Skeletal muscle tissue (tissue), 3 donors: ENCODE measurements at regions not wholly inside any gene's neighbourhood (a gene's known extent, or its start where the extent isn't known, plus 50 kb on each side); places are given as distances from the start of the nearest gene placed in this dataset.

Experiments used
- H3K27ac ChIP-seq: one replicate; pipeline ENCODE4 v1.7.0; 2013; ENCODE audit warnings: mild to moderate bottlenecking, low read depth, low read length, inconsistent platforms
- H3K27me3 ChIP-seq, 3 donors: one replicate each; pipeline ENCODE4 v1.7.0; 2013; ENCODE audit warnings: low read length in 3 of 3; ENCODE audit not compliant: control insufficient read depth in 3 of 3, insufficient read depth in 3 of 3
- H3K36me3 ChIP-seq, 3 donors: one replicate each; pipeline ENCODE4 v1.7.0; 2013; ENCODE audit warnings: low read length in 3 of 3; ENCODE audit not compliant: control insufficient read depth in 3 of 3, insufficient read depth in 3 of 3
- H3K4me1 ChIP-seq, 3 donors: one replicate each; pipeline ENCODE4 v1.7.0; 2013; ENCODE audit warnings: low read length in 3 of 3, mild to moderate bottlenecking in 3 of 3; ENCODE audit not compliant: control insufficient read depth in 3 of 3, insufficient read depth in 3 of 3
- H3K4me3 ChIP-seq, 3 donors: one replicate each; pipeline ENCODE4 v1.7.0; 2013; ENCODE audit warnings: low read length in 3 of 3
- H3K9ac ChIP-seq, 3 donors: one replicate each; pipeline ENCODE4 v1.7.0; 2013; ENCODE audit warnings: low read length in 3 of 3, mild to moderate bottlenecking in 3 of 3, moderate library complexity in 2 of 3, low read depth in 1 of 3
- H3K9me3 ChIP-seq, 3 donors: one replicate each; pipeline ENCODE4 v1.7.0; 2013; ENCODE audit warnings: low read length in 3 of 3; ENCODE audit not compliant: control insufficient read depth in 3 of 3
- donor health status: Osteomylitis.

DNA sequence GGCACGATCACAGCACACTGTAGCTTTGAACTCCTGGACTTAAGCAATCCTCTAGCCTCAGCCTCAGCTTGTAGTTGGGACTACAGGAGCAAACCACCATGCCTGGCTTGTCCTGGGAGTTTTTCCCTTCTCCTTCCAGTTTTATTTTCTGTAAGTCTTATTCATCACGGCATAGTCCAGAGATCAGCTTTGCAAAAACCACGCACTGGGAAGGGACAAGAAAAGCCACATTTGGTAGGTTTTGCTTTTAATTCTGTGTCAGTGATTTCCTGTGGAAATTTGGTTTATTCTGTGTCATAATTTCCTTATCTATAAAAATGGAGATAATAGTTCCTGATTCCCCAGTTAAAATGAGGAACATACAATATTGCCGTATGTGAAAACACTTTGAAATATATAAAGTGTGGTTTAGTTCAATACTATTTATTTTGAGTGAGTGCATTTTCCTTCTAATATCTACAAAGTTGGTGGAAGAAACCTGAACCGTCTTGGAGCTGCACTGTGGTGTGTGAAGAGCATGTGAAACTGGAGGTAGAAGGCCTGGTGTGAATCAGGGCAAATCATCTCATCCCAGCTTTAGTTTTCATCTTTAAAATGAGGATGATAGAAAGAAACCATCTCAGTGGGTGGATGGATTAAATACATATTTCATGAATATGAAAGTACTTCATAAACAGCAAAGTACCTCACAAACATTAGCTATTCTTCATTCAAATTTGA lies 92.8 kb upstream of the ELL2 start:
- Histone ChIP-seq H3K27ac (no peak overlapping the region), H3K27me3 (no peaks in the 10 kb centered on the region), H3K9me3 (no peaks in the 10 kb centered on the region), H3K36me3 (no peaks in the 10 kb centered on the region), H3K4me3 (no peak overlapping the region), H3K9ac (no peak overlapping the region), H3K4me1 (peaks cover 0 to 5% (median 0%) of the 10 kb centered on the region in 3 donors)

DNA sequence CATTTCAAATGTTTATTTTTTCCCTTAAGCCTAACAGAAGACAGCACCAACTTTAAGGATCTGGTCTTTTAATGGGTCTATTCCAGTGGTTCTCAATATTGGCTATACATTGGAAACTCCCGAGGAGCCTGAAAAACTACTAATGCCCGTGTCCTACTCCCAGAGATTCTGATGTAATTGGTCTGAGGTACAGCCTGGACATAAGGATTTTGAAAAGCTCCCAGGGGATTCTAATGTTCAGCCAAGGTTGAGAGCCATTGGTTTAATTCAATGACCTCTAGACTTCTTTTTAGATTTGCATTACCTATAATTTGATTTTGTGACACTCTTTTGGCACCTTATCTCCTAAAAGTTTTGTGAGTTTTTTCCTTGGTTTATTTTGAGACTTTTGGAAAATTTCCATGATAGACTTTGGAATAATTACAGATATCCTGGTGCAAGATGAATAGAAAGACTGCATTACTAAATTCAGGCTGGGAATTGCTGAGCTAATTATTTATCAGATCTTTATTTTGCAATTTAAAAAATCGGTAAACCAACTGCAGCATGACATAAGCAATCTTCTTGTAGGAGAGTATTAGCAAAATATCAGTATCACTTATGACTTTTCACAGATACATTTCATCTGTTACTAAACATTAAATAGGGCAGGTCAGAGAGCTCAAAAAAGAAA lies 91.5 kb upstream of the ELL2 start:
- H3K36me3 ChIP-seq: no peaks in the 10 kb centered on the region
- no peaks in the 10 kb centered on the region for H3K27me3 ChIP-seq
- no peak overlapping the region for H3K27ac ChIP-seq

DNA sequence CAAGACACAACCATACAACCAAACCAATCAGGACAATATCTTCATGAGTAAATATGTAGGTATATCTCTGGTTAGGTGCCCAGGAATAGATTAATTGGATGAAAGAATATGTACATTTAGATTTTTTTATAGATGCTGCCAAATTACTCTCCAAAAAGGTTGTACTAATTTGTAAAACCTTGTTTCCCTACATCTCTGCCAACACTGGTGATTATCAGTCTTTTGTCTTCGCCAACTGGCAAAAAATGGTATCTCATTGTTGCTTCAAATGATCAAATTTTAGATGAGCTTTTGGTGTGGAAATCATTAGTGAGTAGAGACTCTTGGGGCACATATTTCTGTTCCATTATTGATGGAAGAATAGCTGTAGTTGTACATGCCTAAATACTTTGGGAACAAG lies 90.7 kb upstream of the ELL2 start:
- no peak overlapping the region for H3K4me3 ChIP-seq
- no peaks in the 10 kb centered on the region for H3K36me3 ChIP-seq
- no peak overlapping the region for H3K27ac ChIP-seq
- H3K9me3 ChIP-seq: no peaks in the 10 kb centered on the region
- H3K4me1 ChIP-seq: peaks cover 0 to 7% (median 0%) of the 10 kb centered on the region in 3 donors
- no peaks in the 10 kb centered on the region for H3K27me3 ChIP-seq
- H3K9ac ChIP-seq: no peak overlapping the region

More for the DNA sequence above, 91.5 kb upstream of the ELL2 start:
- Histone ChIP-seq H3K4me1 (peaks cover 0 to 7% (median 0%) of the 10 kb centered on the region in 3 donors), H3K9ac (no peak overlapping the region), H3K4me3 (no peak overlapping the region), H3K9me3 (no peaks in the 10 kb centered on the region)

DNA sequence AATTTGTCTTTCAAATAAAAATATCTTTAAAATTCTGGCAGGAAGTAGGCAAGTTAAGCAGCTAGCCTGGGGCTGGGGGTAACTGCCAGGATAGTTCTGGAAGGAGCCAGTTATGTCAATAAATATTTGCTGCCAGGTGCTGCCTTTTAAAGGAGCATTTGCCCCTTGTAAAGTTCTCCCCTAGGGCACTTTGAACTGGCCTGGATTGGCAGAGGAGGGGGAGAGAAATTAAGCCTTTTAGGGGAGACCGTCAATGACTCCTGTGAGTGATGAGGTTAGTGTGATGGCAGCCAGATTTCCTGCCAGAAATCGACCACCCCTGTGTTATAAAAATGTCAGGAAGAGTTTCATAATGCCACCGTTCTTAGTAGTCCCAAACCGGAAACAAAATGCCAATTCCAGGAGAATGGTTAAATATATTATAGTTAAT lies 89.8 kb upstream of the ELL2 start:
- Histone ChIP-seq H3K9ac (no peak overlapping the region), H3K27me3 (no peaks in the 10 kb centered on the region), H3K9me3 (no peaks in the 10 kb centered on the region), H3K27ac (no peak overlapping the region), H3K4me3 (no peak overlapping the region), H3K4me1 (peaks cover 0 to 7% (median 0%) of the 10 kb centered on the region in 3 donors), H3K36me3 (no peaks in the 10 kb centered on the region)

DNA sequence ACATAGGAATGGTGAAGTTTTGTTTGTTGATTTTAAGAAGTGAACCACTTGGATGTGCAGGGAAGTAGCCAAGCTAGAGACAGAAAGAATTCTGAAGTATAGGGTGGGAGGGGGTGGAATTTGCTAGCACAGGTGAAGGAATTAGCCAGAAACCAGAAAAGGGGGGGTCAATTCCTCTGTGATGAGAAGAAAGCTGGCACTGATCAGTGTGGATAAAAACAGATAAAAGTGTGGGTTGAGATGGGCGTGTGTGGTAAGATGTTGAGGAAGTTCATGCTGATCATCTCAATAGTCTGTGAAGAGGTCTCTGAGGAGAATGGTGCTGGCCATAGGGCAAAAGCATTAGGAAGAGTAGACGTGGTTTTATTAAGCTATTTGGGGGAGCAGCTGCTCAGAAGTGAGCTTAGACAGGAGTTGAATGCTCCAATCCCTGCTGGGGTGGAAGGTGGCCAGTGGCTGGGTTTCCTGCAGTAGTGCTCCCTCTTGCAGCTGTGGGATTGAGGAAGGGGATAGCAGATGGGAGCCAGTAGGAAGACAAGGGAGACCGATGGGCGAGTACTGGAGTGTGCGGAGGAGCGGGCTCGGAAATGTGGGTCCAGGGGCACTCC lies 88.7 kb upstream of the ELL2 start:
- Histone ChIP-seq H3K27ac (no peak overlapping the region), H3K36me3 (no peaks in the 10 kb centered on the region), H3K4me1 (peaks cover 0 to 7% (median 0%) of the 10 kb centered on the region in 3 donors), H3K27me3 (no peaks in the 10 kb centered on the region), H3K4me3 (no peak overlapping the region), H3K9me3 (no peaks in the 10 kb centered on the region), H3K9ac (no peak overlapping the region)

DNA sequence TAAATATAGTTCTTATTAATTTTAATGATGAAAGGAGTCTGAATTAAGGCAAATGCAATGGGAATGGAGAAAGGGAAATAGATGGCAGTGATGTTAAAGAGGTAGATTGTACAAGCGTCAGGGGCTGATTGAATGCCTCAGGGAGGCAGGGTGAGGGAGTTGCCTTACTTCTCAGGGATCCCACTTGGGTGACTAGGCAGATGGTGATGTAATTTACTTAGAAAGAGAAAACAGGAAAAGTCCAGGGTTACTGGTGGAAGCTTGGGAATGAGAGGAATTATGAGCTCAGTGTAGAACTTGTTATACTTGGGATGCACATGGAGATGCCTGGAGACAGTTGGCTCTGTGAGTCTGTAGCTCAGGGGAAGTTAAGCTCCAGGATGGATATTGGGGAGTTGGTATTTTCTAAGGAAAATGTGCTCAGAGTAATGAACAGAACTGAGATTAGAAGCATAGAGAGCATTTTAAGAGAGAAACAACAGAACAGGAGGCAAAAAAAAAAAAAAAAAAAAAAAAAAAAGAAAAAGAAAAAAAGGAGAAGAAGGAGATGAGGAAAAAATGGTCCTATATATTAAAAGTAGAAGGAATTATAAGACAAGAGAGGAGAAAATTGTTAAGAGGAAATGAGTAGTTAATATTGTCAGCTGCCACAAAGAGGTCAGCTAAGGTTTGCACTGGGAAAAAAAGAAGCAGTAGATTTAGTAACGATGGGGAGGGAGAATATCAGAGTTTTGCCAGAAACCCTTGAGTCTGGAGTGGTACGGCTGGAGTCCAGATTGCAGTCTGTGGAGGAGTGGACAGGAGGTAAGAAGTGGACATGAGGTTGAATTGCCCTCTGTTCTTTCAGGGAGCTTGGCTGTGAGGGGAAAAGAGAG lies 88.0 kb upstream of the ELL2 start:
- H3K9me3 ChIP-seq: no peaks in the 10 kb centered on the region
- no peak overlapping the region for H3K4me3 ChIP-seq
- no peaks in the 10 kb centered on the region for H3K36me3 ChIP-seq
- peaks cover 0 to 7% (median 0%) of the 10 kb centered on the region in 3 donors for H3K4me1 ChIP-seq
- no peaks in the 10 kb centered on the region for H3K27me3 ChIP-seq
- H3K27ac ChIP-seq: no peak overlapping the region
- H3K9ac ChIP-seq: no peak overlapping the region

DNA sequence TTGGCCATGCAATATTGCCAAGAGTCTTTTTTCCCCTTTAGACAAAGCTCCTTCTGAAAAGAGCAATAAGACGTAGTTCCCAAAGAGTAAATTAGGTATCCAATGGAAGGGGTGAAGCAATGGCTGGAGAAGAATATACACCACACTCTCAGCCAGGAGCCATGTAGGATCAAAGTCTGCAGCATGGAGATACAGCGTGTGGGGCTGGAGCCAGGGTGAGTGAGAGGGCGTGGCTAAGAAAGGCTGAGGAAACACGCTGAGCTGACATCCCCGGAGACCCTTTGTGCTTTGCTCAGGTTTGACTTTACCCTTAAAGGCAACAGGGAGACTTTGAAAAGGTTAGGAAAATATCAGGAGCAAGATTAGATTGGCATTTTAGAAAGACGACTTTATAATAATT lies 87.1 kb upstream of the ELL2 start:
- H3K4me3 ChIP-seq: no peak overlapping the region

DNA sequence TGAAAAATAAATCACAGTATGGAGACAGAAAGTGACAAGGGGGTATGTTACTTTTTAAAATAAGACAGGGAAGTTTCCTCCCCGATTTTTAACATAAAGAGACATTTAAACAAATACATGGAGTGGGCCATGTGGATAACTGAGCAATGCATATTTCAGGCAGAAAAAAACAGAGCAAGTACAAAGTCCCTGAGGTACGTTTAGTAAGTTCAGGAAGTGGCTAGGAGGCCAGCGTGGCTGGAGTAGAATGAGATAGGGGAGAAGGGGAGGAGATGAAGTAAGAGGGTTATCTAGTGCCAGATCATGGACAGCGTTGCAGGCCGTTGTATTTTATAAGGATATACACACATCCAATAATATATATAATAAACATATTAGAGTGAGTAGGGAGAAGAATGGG lies 84.2 kb upstream of the ELL2 start:
- no peaks in the 10 kb centered on the region for H3K9me3 ChIP-seq
- peaks cover 0 to 5% (median 0%) of the 10 kb centered on the region in 3 donors for H3K4me1 ChIP-seq
- H3K9ac ChIP-seq: no peak overlapping the region
- no peak overlapping the region for H3K27ac ChIP-seq
- no peaks in the 10 kb centered on the region for H3K36me3 ChIP-seq
- H3K4me3 ChIP-seq: no peak overlapping the region
- H3K27me3 ChIP-seq: no peaks in the 10 kb centered on the region

More for the DNA sequence above, 87.1 kb upstream of the ELL2 start:
- H3K9me3 ChIP-seq: no peaks in the 10 kb centered on the region
- no peaks in the 10 kb centered on the region for H3K36me3 ChIP-seq
- H3K4me1 ChIP-seq: peaks cover 0 to 6% (median 0%) of the 10 kb centered on the region in 3 donors
- no peaks in the 10 kb centered on the region for H3K27me3 ChIP-seq
- H3K27ac ChIP-seq: no peak overlapping the region
- H3K9ac ChIP-seq: no peak overlapping the region

DNA sequence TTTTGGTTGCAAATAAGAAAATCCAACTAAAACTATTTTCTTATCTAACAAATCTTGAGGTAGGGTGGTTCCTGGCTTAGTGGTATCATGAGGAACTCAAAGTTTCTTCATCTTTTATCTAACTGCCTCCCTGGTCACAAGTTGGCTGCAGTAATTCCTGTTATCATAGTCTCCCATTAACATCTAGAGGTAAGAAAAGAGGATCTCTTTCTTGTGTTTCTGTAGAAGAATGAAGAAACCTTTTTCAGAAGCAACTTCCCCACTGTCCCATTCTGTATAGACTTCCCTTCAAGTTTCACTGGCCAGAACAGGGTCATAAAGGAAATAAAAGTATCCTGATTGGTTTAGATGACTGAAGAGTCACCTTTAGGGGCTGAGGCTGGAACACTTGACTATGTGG lies 81.8 kb upstream of the ELL2 start:
- H3K27ac ChIP-seq: no peak overlapping the region
- H3K27me3 ChIP-seq: no peaks in the 10 kb centered on the region
- no peaks in the 10 kb centered on the region for H3K9me3 ChIP-seq
- no peaks in the 10 kb centered on the region for H3K4me1 ChIP-seq
- H3K9ac ChIP-seq: no peak overlapping the region
- H3K36me3 ChIP-seq: no peaks in the 10 kb centered on the region
- no peak overlapping the region for H3K4me3 ChIP-seq
